Lower lobe of right lung (tissue), 2 donors: ENCODE measurements at regions not wholly inside any gene's neighbourhood (a gene's known extent, or its start where the extent isn't known, plus 50 kb on each side); places are given as distances from the start of the nearest gene placed in this dataset.

Source experiments
- ATAC-seq, 2 donors: fragments of 200-7000 bp; cut with Tn5 transposase; one replicate each; pipeline ENCODE4 v1.9.1; 2020 to 2022; ENCODE audit warnings: mild to moderate bottlenecking in 2 of 2, moderate library complexity in 2 of 2
- DNase-seq: peaks from one replicate; pipeline ENCODE4 v3.0.0-alpha.2; 2020
- H3K27ac ChIP-seq: fragments of 200-600 bp; one replicate; pipeline ENCODE4 v1.8.0; 2022
- H3K27me3 ChIP-seq: fragments of 200-600 bp; one replicate; pipeline ENCODE4 v1.8.0; 2022; ENCODE audit warnings: low read depth
- H3K36me3 ChIP-seq: fragments of 200-600 bp; one replicate; pipeline ENCODE4 v1.8.0; 2022; ENCODE audit warnings: mild to moderate bottlenecking
- H3K4me1 ChIP-seq: fragments of 200-600 bp; one replicate; pipeline ENCODE4 v1.8.0; 2022
- H3K4me3 ChIP-seq: fragments of 200-600 bp; one replicate; pipeline ENCODE4 v1.8.0; 2022; ENCODE audit warnings: mild to moderate bottlenecking
- H3K9me3 ChIP-seq: fragments of 200-600 bp; one replicate; pipeline ENCODE4 v1.8.0; 2022
- CTCF ChIP-seq: fragments of 200-600 bp; IDR thresholded peaks from one replicate; pipeline ENCODE4 v1.8.0; 2022; ENCODE audit warnings: antibody characterized with exemption, mild to moderate bottlenecking
- intact Hi-C: fragments of 100-400 bp; cut with DNase I; formaldehyde crosslinking; loops from one replicate; pipeline ENCODE4 v1.11.0; 2022
- donor health status: DM: no; HTN: yes; CAD: no; lungs with severe emphysema.

DNA sequence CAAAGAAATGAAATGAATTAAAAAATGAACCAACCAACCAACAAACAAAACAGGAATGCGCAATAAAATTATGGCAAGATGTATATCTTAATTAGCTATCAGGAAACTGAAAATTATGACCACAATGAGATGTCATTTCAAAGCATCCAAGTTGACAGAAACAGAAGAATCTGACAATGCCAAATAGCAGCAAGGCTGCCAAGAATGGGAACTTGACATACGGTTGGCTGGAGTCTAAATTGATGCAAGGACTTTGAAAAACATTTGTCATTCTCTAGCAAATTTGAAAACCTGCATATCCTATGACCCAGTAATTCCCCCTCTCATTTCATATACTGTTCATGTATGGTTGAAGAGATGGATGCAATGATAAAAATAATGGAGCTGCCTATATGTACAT is 1262.6 kb downstream of the TBC1D22A start:
- no peaks in the 10 kb centered on the region for H3K27me3 ChIP-seq
- no peak for ATAC-seq
- no peak overlapping the region for H3K27ac ChIP-seq
- no peak for DNase-seq
- peaks cover 6% of the 10 kb centered on the region for H3K9me3 ChIP-seq
- no peak overlapping the region for H3K4me3 ChIP-seq
- H3K36me3 ChIP-seq: no peaks in the 10 kb centered on the region
- intact Hi-C loops: no loop called here
- TF ChIP-seq CTCF: no peak
- H3K4me1 ChIP-seq: no peaks in the 10 kb centered on the region

- H3K27ac ChIP-seq: no peak overlapping the region
- intact Hi-C loops: no loop called here
- H3K9me3 ChIP-seq: peaks cover 7% of the 10 kb centered on the region
- TF ChIP-seq CTCF: no peak
- H3K4me1 ChIP-seq: no peaks in the 10 kb centered on the region
- H3K4me3 ChIP-seq: no peak overlapping the region
- DNase-seq (no peak), ATAC-seq (no peak)
- no peaks in the 10 kb centered on the region for H3K36me3 ChIP-seq
- H3K27me3 ChIP-seq: peaks cover 4% of the 10 kb centered on the region
These were observed 1259.5 kb downstream of the TBC1D22A start for GRCh38 chr22:48021991-48022401.

- peaks cover 7% of the 10 kb centered on the region for H3K9me3 ChIP-seq
- no peak for TF ChIP-seq CTCF
- H3K4me1 ChIP-seq: no peaks in the 10 kb centered on the region
- peaks cover 4% of the 10 kb centered on the region for H3K27me3 ChIP-seq
- DNase-seq: no peak
- no peak overlapping the region for H3K4me3 ChIP-seq
- H3K27ac ChIP-seq: no peak overlapping the region
- intact Hi-C loops: no loop called here
- no peak for ATAC-seq
- no peaks in the 10 kb centered on the region for H3K36me3 ChIP-seq
These were observed 1255.9 kb downstream of the TBC1D22A start for GRCh38 chr22:48018346-48018745.

- Histone ChIP-seq H3K4me1 (no peaks in the 10 kb centered on the region), H3K9me3 (peaks cover 7% of the 10 kb centered on the region), H3K27ac (no peak overlapping the region), H3K27me3 (peaks cover 4% of the 10 kb centered on the region), H3K36me3 (no peaks in the 10 kb centered on the region), H3K4me3 (no peak overlapping the region)
- ATAC-seq (no peak), DNase-seq (no peak)
- intact Hi-C loops: no loop called here
- no peak for TF ChIP-seq CTCF
These were observed 1253.3 kb downstream of the TBC1D22A start for GRCh38 chr22:48015701-48016100.

- Histone ChIP-seq H3K4me1 (no peaks in the 10 kb centered on the region), H3K27me3 (no peaks in the 10 kb centered on the region), H3K36me3 (no peaks in the 10 kb centered on the region), H3K9me3 (no peaks in the 10 kb centered on the region), H3K27ac (no peak overlapping the region), H3K4me3 (no peak overlapping the region)
- TF ChIP-seq CTCF: no peak
- intact Hi-C loops: no loop called here
- ATAC-seq (no peak), DNase-seq (no peak)
These were observed 1242.5 kb downstream of the TBC1D22A start for GRCh38 chr22:48004936-48005335.

DNA sequence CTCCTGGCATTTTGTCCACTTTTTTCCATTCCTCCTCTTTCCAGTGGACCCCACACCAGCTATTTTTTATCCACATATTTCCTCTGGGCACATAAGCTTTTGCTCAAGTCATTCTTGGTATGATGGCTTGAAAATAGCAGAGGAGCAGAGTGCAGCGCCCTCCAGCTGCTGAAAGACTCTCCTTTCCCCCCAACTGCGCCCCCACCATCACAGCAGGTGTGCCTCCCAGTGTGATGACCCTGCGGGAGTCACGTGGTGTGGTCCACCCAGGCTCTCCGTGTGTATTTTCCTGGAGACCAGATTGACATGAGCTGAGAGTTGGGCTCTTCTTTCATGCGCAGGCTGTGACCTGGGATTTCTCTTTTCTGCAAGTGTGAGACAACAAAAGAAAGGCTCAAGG is 1241.6 kb downstream of the TBC1D22A start:
- no peak for DNase-seq
- intact Hi-C loops: no loop called here
- no peak overlapping the region for H3K27ac ChIP-seq
- no peak for TF ChIP-seq CTCF
- no peaks in the 10 kb centered on the region for H3K9me3 ChIP-seq
- H3K27me3 ChIP-seq: no peaks in the 10 kb centered on the region
- H3K4me3 ChIP-seq: no peak overlapping the region
- no peaks in the 10 kb centered on the region for H3K36me3 ChIP-seq
- no peaks in the 10 kb centered on the region for H3K4me1 ChIP-seq
- no peak for ATAC-seq
